HUES64 (cell line): ENCODE measurements at regions not wholly inside any gene's neighbourhood (a gene's known extent, or its start where the extent isn't known, plus 50 kb on each side); places are given as distances from the start of the nearest gene placed in this dataset.

Experiments
- H3K27ac ChIP-seq: 2 replicates; pipeline ENCODE4 v1.7.0; 2013; ENCODE audit warnings: low read depth, low read length, inconsistent platforms
- H3K27me3 ChIP-seq: 2 replicates; pipeline ENCODE4 v1.6.1; 2013; ENCODE audit warnings: mild to moderate bottlenecking, low read length; ENCODE audit not compliant: insufficient read depth
- H3K36me3 ChIP-seq: 2 replicates; pipeline ENCODE4 v1.6.1; 2013; ENCODE audit warnings: mild to moderate bottlenecking, low read length; ENCODE audit not compliant: insufficient read depth
- H3K4me1 ChIP-seq: 2 replicates; pipeline ENCODE4 v1.6.1; 2013; ENCODE audit warnings: mild to moderate bottlenecking, low read length, moderate library complexity; ENCODE audit not compliant: insufficient read depth
- H3K4me3 ChIP-seq: 2 replicates; pipeline ENCODE4 v1.5.1; 2013; ENCODE audit warnings: mild to moderate bottlenecking, low read length, moderate library complexity
- H3K9ac ChIP-seq: 2 replicates; pipeline ENCODE4 v1.6.1; 2013; ENCODE audit warnings: mild to moderate bottlenecking, low read depth, low read length
- H3K9me3 ChIP-seq: 2 replicates; pipeline ENCODE4 v1.6.1; 2013; ENCODE audit warnings: low read depth, low read length; ENCODE audit not compliant: insufficient read depth
- WGBS: fragments of 150-250, 120-280 bp; methylation state at CpG from one replicate; pipeline ENCODE4 v1.1.7; 2013; ENCODE audit warnings: missing lambda C conversion rate; 5-methylcytosine and 5-hydroxymethylcytosine counted together

GRCh38 chr2:59879700-59880131 lies 673.7 kb downstream of the BCL11A start:
- H3K27me3 ChIP-seq, result no peaks in the 10 kb centered on the region
- no peak overlapping the region for H3K9ac ChIP-seq
- WGBS, result 84% methylated on average over 7 of the region's 9 CpGs
- H3K27ac ChIP-seq, result no peak overlapping the region
- peaks cover 5% of the 10 kb centered on the region for H3K4me1 ChIP-seq
- H3K9me3 ChIP-seq, result no peaks in the 10 kb centered on the region
- no peak overlapping the region for H3K4me3 ChIP-seq
- no peaks in the 10 kb centered on the region for H3K36me3 ChIP-seq

- WGBS, result 94% methylated on average over 5 of the region's 5 CpGs
- Histone ChIP-seq H3K27ac (no peak overlapping the region), H3K36me3 (no peaks in the 10 kb centered on the region), H3K9ac (no peak overlapping the region), H3K9me3 (no peaks in the 10 kb centered on the region), H3K4me3 (no peak overlapping the region), H3K27me3 (no peaks in the 10 kb centered on the region), H3K4me1 (peaks cover 8% of the 10 kb centered on the region)
Measured at GRCh38 chr2:59875836-59876235, 677.6 kb downstream of the BCL11A start.

- Histone ChIP-seq H3K9ac (no peak overlapping the region), H3K9me3 (no peaks in the 10 kb centered on the region), H3K4me3 (no peak overlapping the region), H3K4me1 (peaks cover 8% of the 10 kb centered on the region), H3K36me3 (no peaks in the 10 kb centered on the region), H3K27ac (no peak overlapping the region), H3K27me3 (no peaks in the 10 kb centered on the region)
- WGBS, result 94% methylated on average over 1 of the region's 2 CpGs
Measured at GRCh38 chr2:59874971-59875755, 678.3 kb downstream of the BCL11A start.

- H3K27me3 ChIP-seq, result no peaks in the 10 kb centered on the region
- H3K36me3 ChIP-seq, result no peaks in the 10 kb centered on the region
- no peak overlapping the region for H3K4me3 ChIP-seq
- WGBS, result 93% methylated on average over 6 of the region's 7 CpGs
- H3K4me1 ChIP-seq, result peaks cover 8% of the 10 kb centered on the region
- H3K9me3 ChIP-seq, result no peaks in the 10 kb centered on the region
- no peak overlapping the region for H3K27ac ChIP-seq
- no peak overlapping the region for H3K9ac ChIP-seq
Measured at GRCh38 chr2:59874361-59874760, 679.1 kb downstream of the BCL11A start.

- H3K4me1 ChIP-seq, result peaks cover 8% of the 10 kb centered on the region
- H3K27me3 ChIP-seq, result no peaks in the 10 kb centered on the region
- no peaks in the 10 kb centered on the region for H3K9me3 ChIP-seq
- H3K4me3 ChIP-seq, result no peak overlapping the region
- no peak overlapping the region for H3K27ac ChIP-seq
- H3K9ac ChIP-seq, result no peak overlapping the region
- H3K36me3 ChIP-seq, result no peaks in the 10 kb centered on the region
- WGBS, result 89% methylated on average over 3 of the region's 3 CpGs
Measured at GRCh38 chr2:59871830-59872229, 681.6 kb downstream of the BCL11A start.

- 92% methylated on average over 2 of the region's 2 CpGs for WGBS
- H3K27me3 ChIP-seq, result no peaks in the 10 kb centered on the region
- H3K4me3 ChIP-seq, result no peak overlapping the region
Measured at GRCh38 chr2:59868981-59869380, 684.5 kb downstream of the BCL11A start.

GRCh38 chr2:59866436-59866835 lies 687.0 kb downstream of the BCL11A start:
- Histone ChIP-seq H3K27ac (no peak overlapping the region), H3K4me1 (no peaks in the 10 kb centered on the region), H3K27me3 (no peaks in the 10 kb centered on the region), H3K9ac (no peak overlapping the region), H3K4me3 (no peak overlapping the region), H3K36me3 (no peaks in the 10 kb centered on the region), H3K9me3 (peaks cover 3% of the 10 kb centered on the region; the same call in 1 of the 2 replicates)
- 90% methylated on average over 2 of the region's 3 CpGs for WGBS

More at GRCh38 chr2:59868981-59869380, 684.5 kb downstream of the BCL11A start:
- no peaks in the 10 kb centered on the region for H3K9me3 ChIP-seq
- no peaks in the 10 kb centered on the region for H3K36me3 ChIP-seq
- no peak overlapping the region for H3K9ac ChIP-seq
- H3K27ac ChIP-seq, result no peak overlapping the region
- no peaks in the 10 kb centered on the region for H3K4me1 ChIP-seq

- H3K9ac ChIP-seq, result no peak overlapping the region
- H3K27me3 ChIP-seq, result no peaks in the 10 kb centered on the region
- H3K27ac ChIP-seq, result no peak overlapping the region
- H3K4me3 ChIP-seq, result no peak overlapping the region
- H3K36me3 ChIP-seq, result no peaks in the 10 kb centered on the region
- 96% methylated on average over 7 of the region's 7 CpGs for WGBS
- no peaks in the 10 kb centered on the region for H3K4me1 ChIP-seq
- H3K9me3 ChIP-seq, result peaks cover 9% of the 10 kb centered on the region; the same call in 1 of the 2 replicates
Measured at GRCh38 chr2:59858540-59858939, 694.9 kb downstream of the BCL11A start.

DNA sequence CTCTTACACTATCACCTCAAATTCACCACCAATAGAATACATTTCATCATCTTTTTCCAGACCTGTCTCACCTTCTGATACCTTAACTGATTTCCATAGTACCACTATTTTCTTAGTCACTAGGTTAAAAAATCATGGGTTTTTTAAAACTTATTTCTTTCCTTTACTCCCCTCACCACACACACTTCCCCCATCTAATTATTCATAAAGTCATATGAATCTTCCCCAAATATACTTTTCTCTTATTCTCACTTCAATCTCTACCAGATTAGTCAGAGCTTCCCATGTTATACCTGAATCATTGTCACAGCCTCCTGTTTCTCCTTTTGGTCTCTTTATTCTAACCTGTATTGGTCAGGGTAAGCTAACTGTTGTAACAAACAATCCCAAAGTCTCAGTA lies 696.3 kb downstream of the BCL11A start:
- H3K27me3 ChIP-seq, result no peaks in the 10 kb centered on the region
- no peak overlapping the region for H3K4me3 ChIP-seq
- H3K9me3 ChIP-seq, result peaks cover 9% of the 10 kb centered on the region; the same call in 1 of the 2 replicates
- H3K36me3 ChIP-seq, result no peaks in the 10 kb centered on the region
- H3K9ac ChIP-seq, result no peak overlapping the region
- no peaks in the 10 kb centered on the region for H3K4me1 ChIP-seq
- no peak overlapping the region for H3K27ac ChIP-seq

- 97% methylated on average over 3 of the region's 3 CpGs for WGBS
- H3K36me3 ChIP-seq, result no peaks in the 10 kb centered on the region
Measured at GRCh38 chr2:59856391-59856790, 697.1 kb downstream of the BCL11A start.

GRCh38 chr2:59853032-59853431 lies 700.4 kb downstream of the BCL11A start:
- no peak overlapping the region for H3K27ac ChIP-seq
- H3K9ac ChIP-seq, result no peak overlapping the region
- no peaks in the 10 kb centered on the region for H3K4me1 ChIP-seq
- no peaks in the 10 kb centered on the region for H3K36me3 ChIP-seq
- no peaks in the 10 kb centered on the region for H3K9me3 ChIP-seq
- no peaks in the 10 kb centered on the region for H3K27me3 ChIP-seq
- 87% methylated on average over 4 of the region's 4 CpGs for WGBS
- no peak overlapping the region for H3K4me3 ChIP-seq

More at GRCh38 chr2:59856391-59856790, 697.1 kb downstream of the BCL11A start:
- Histone ChIP-seq H3K27ac (no peak overlapping the region), H3K4me1 (no peaks in the 10 kb centered on the region), H3K9me3 (peaks cover 6% of the 10 kb centered on the region; the same call in 1 of the 2 replicates), H3K27me3 (no peaks in the 10 kb centered on the region), H3K4me3 (no peak overlapping the region), H3K9ac (no peak overlapping the region)
